ENCODE measurements at regions not wholly inside any gene's neighbourhood (a gene's known extent, or its start where the extent isn't known, plus 50 kb on each side); places are given as distances from the start of the nearest gene placed in this dataset.

GRCh38 chr18:28712796-28713425, 536.0 kb upstream of the CDH2 start:
- TF ChIP-seq OSR1 (CRISPR knock-in tag; IDR thresholded peaks at IDR 0.05): no peak
- no peak for TF ChIP-seq ZFP30 (CRISPR knock-in tag; IDR thresholded peaks at IDR 0.05)
- TF ChIP-seq ZC3H10 (CRISPR knock-in tag; IDR thresholded peaks at IDR 0.05): no peak
- no peak for TF ChIP-seq ZNF70 (CRISPR knock-in tag; IDR thresholded peaks at IDR 0.05)
- TF ChIP-seq TCF4 (CRISPR knock-in tag; IDR thresholded peaks at IDR 0.05; ENCODE audit: borderline replicate concordance): no peak
- TF ChIP-seq ESRRG (CRISPR knock-in tag; IDR thresholded peaks at IDR 0.05): no peak
- no peak for TF ChIP-seq ZNF8 (CRISPR knock-in tag; IDR thresholded peaks at IDR 0.05)
- TF ChIP-seq SNAI2 (CRISPR knock-in tag; IDR thresholded peaks at IDR 0.05): no peak
- TF ChIP-seq ZNF565 (CRISPR knock-in tag; conservative IDR thresholded peaks at IDR 0.05; ENCODE audit: low read depth): no peak
- TF ChIP-seq CSRNP3 (CRISPR knock-in tag; IDR thresholded peaks at IDR 0.05): no peak
- TF ChIP-seq ZFP3 (CRISPR knock-in tag; IDR thresholded peaks at IDR 0.05): no peak
- no peak for TF ChIP-seq ISL1 (CRISPR knock-in tag; IDR thresholded peaks at IDR 0.05)
- TF ChIP-seq PATZ1 (CRISPR knock-in tag; IDR thresholded peaks at IDR 0.05; ENCODE audit: borderline replicate concordance): no peak
- no peak for TF ChIP-seq GLIS3 (CRISPR knock-in tag; IDR thresholded peaks at IDR 0.05)
- no peak for TF ChIP-seq CREB5 (CRISPR knock-in tag; IDR thresholded peaks at IDR 0.05; ENCODE audit: low read depth)
- TF ChIP-seq, protein P1, sequence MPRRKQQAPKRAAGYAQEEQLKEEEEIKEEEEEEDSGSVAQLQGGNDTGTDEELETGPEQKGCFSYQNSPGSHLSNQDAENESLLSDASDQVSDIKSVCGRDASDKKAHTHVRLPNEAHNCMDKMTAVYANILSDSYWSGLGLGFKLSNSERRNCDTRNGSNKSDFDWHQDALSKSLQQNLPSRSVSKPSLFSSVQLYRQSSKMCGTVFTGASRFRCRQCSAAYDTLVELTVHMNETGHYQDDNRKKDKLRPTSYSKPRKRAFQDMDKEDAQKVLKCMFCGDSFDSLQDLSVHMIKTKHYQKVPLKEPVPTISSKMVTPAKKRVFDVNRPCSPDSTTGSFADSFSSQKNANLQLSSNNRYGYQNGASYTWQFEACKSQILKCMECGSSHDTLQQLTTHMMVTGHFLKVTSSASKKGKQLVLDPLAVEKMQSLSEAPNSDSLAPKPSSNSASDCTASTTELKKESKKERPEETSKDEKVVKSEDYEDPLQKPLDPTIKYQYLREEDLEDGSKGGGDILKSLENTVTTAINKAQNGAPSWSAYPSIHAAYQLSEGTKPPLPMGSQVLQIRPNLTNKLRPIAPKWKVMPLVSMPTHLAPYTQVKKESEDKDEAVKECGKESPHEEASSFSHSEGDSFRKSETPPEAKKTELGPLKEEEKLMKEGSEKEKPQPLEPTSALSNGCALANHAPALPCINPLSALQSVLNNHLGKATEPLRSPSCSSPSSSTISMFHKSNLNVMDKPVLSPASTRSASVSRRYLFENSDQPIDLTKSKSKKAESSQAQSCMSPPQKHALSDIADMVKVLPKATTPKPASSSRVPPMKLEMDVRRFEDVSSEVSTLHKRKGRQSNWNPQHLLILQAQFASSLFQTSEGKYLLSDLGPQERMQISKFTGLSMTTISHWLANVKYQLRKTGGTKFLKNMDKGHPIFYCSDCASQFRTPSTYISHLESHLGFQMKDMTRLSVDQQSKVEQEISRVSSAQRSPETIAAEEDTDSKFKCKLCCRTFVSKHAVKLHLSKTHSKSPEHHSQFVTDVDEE (CRISPR knock-in tag; IDR thresholded peaks at IDR 0.05): no peak
- no peak for TF ChIP-seq BACH2 (CRISPR knock-in tag; IDR thresholded peaks at IDR 0.05; ENCODE audit: borderline replicate concordance)
- no peak for TF ChIP-seq RARB (CRISPR knock-in tag; IDR thresholded peaks at IDR 0.05)
- TF ChIP-seq CSDC2 (CRISPR knock-in tag; IDR thresholded peaks at IDR 0.05): no peak
- ATAC-seq: no peak

DNA sequence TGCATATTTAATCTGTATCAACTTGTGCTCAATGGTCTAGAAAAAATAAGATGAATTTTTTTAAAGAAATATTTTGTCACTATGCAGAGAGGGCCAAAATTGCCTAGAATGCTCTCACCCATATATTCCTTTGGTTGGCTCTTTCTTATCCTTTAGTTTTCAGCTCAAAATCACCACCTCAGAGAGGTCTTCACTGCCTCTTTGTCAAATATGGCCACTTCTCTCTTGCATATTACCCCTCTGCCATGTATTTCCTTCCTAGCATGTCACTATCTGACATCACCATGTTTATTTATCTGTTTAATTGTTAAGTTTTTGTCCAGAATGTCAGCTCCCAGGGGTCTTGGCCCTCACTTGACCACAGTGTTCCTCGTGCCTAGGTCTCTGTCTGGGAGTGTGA, 535.2 kb upstream of the CDH2 start:
- no peak for ATAC-seq
- TF ChIP-seq TOX (CRISPR knock-in tag; IDR thresholded peaks at IDR 0.05; ENCODE audit: borderline replicate concordance): no peak
- TF ChIP-seq ZFP3 (CRISPR knock-in tag; IDR thresholded peaks at IDR 0.05): no peak
- no peak for TF ChIP-seq ZC3H10 (CRISPR knock-in tag; IDR thresholded peaks at IDR 0.05)
- no peak for TF ChIP-seq ZFP30 (CRISPR knock-in tag; IDR thresholded peaks at IDR 0.05)
- TF ChIP-seq PPARA (CRISPR knock-in tag; IDR thresholded peaks at IDR 0.05; ENCODE audit: borderline replicate concordance): no peak
- no peak for TF ChIP-seq CREB5 (CRISPR knock-in tag; IDR thresholded peaks at IDR 0.05; ENCODE audit: low read depth)

DNA sequence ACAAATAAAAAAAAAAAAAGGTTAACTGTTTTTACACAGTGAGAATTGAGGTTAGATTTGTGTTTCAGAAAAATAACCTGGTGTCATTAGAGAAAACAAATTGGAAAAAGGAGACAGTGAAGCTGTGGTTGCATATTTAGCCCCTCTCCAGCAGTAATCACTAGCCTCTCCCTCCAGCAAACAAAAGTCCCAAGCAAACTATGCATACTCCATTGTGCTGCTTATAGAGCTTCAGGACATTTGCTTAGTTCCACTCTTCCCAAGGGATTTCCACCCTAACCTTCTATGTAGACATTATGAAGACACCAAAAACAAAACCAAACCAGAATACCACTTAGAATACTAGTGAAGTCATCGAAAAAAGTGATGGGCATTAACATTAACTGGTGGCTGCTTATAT, 534.2 kb upstream of the CDH2 start:
- no peak for ATAC-seq
- TF ChIP-seq ESRRG (CRISPR knock-in tag; IDR thresholded peaks at IDR 0.05) (no peak), CSRNP3 (CRISPR knock-in tag; IDR thresholded peaks at IDR 0.05) (no peak), ARNTL (CRISPR knock-in tag; IDR thresholded peaks at IDR 0.05; ENCODE audit: borderline replicate concordance, low read depth) (no peak), BACH2 (CRISPR knock-in tag; IDR thresholded peaks at IDR 0.05; ENCODE audit: borderline replicate concordance) (no peak), PPARA (CRISPR knock-in tag; IDR thresholded peaks at IDR 0.05; ENCODE audit: borderline replicate concordance) (no peak), SNAI2 (CRISPR knock-in tag; IDR thresholded peaks at IDR 0.05) (no peak), ZNF8 (CRISPR knock-in tag; IDR thresholded peaks at IDR 0.05) (no peak), TCF4 (CRISPR knock-in tag; IDR thresholded peaks at IDR 0.05; ENCODE audit: borderline replicate concordance) (no peak), ZFP3 (CRISPR knock-in tag; IDR thresholded peaks at IDR 0.05) (no peak), ZNF565 (CRISPR knock-in tag; conservative IDR thresholded peaks at IDR 0.05; ENCODE audit: low read depth) (no peak), ZC3H10 (CRISPR knock-in tag; IDR thresholded peaks at IDR 0.05) (no peak), ISL1 (CRISPR knock-in tag; IDR thresholded peaks at IDR 0.05) (no peak)
- TF ChIP-seq, protein P1 (CRISPR knock-in tag; IDR thresholded peaks at IDR 0.05): no peak

Data from SK-N-SH treated with all-trans-retinoic acid at 6 μM for 48 hours (cell line).